Astrocyte (in vitro differentiated cells and primary cell): ENCODE measurements at regions not wholly inside any gene's neighbourhood (a gene's known extent, or its start where the extent isn't known, plus 50 kb on each side); places are given as distances from the start of the nearest gene placed in this dataset.

ENCODE experiments used
- DNase-seq: peaks from one replicate; pipeline ENCODE4 v3.0.0-alpha.2; 2010; ENCODE audit warnings: low read depth
- FAIRE-seq: peaks from 2 replicates; lab custom pipeline; 2011; peaks lifted over from hg19 to GRCh38; lab: Jason Lieb, UNC
- H2AFZ ChIP-seq: 2 replicates; pipeline ENCODE4 v1.6.0; 2012; ENCODE audit warnings: low read depth, low read length, inconsistent platforms
- H3K27ac ChIP-seq: 2 replicates; pipeline ENCODE4 v1.5.1; 2011; ENCODE audit warnings: low read depth, low read length, inconsistent platforms
- H3K27me3 ChIP-seq: 2 replicates; pipeline ENCODE4 v1.6.0; 2011; ENCODE audit warnings: low read length, inconsistent platforms; ENCODE audit not compliant: insufficient read depth
- H3K36me3 ChIP-seq: 2 replicates; pipeline ENCODE4 v1.5.1; 2011; ENCODE audit warnings: low read length, inconsistent platforms; ENCODE audit not compliant: insufficient read depth
- H3K4me1 ChIP-seq: 2 replicates; pipeline ENCODE4 v1.5.1; 2011; ENCODE audit warnings: low read length, inconsistent platforms; ENCODE audit not compliant: insufficient read depth
- H3K4me2 ChIP-seq: 2 replicates; pipeline ENCODE4 v1.6.0; 2012; ENCODE audit warnings: low read length, inconsistent platforms
- H3K4me3 ChIP-seq: 2 replicates; pipeline ENCODE4 v1.5.1; 2011; ENCODE audit warnings: low read depth, mild to moderate bottlenecking, low read length, inconsistent platforms; ENCODE audit not compliant: insufficient read depth
- H3K79me2 ChIP-seq: 2 replicates; pipeline ENCODE4 v1.6.0; 2012; ENCODE audit warnings: mild to moderate bottlenecking, low read length, inconsistent platforms; ENCODE audit not compliant: insufficient read depth
- H3K9ac ChIP-seq: 2 replicates; pipeline ENCODE4 v1.6.0; 2012; ENCODE audit warnings: mild to moderate bottlenecking, low read length, inconsistent platforms
- H3K9me3 ChIP-seq: 2 replicates; pipeline ENCODE4 v1.5.1; 2012; ENCODE audit warnings: low read depth, mild to moderate bottlenecking, low read length, inconsistent platforms; ENCODE audit not compliant: insufficient read depth
- H4K20me1 ChIP-seq: 2 replicates; pipeline ENCODE4 v1.6.0; 2012; ENCODE audit warnings: low read length, inconsistent platforms; ENCODE audit not compliant: insufficient read depth
- H3K27ac Mint-ChIP-seq: one replicate; pipeline ENCODE4 v1.8.0; 2021; ENCODE audit warnings: mild to moderate bottlenecking, mixed read lengths; ENCODE audit not compliant: unreplicated experiment
- H3K27me3 Mint-ChIP-seq: one replicate; pipeline ENCODE4 v1.8.0; 2021; ENCODE audit warnings: low read depth, mixed read lengths; ENCODE audit not compliant: unreplicated experiment
- H3K36me3 Mint-ChIP-seq: one replicate; pipeline ENCODE4 v1.8.0; 2021; ENCODE audit warnings: low read depth, mixed read lengths; ENCODE audit not compliant: unreplicated experiment
- H3K4me1 Mint-ChIP-seq: one replicate; pipeline ENCODE4 v1.8.0; 2021; ENCODE audit warnings: low read depth, mixed read lengths; ENCODE audit not compliant: unreplicated experiment
- H3K4me3 Mint-ChIP-seq: one replicate; pipeline ENCODE4 v1.8.0; 2021; ENCODE audit warnings: mild to moderate bottlenecking, moderate library complexity, mixed read lengths; ENCODE audit not compliant: unreplicated experiment
- H3K9me3 Mint-ChIP-seq: one replicate; pipeline ENCODE4 v1.8.0; 2021; ENCODE audit warnings: mild to moderate bottlenecking, mixed read lengths; ENCODE audit not compliant: unreplicated experiment
- EZH2 ChIP-seq: IDR thresholded peaks from 2 replicates; pipeline ENCODE4 v1.6.1; 2012; ENCODE audit warnings: mild to moderate bottlenecking, low read length, inconsistent platforms; ENCODE audit not compliant: insufficient read depth
- TF ChIP-seq, protein P1 (sequence below): IDR thresholded peaks from 2 replicates; pipeline ENCODE4 v1.5.1; 2011; ENCODE audit warnings: low read depth, mild to moderate bottlenecking, inconsistent platforms, low read length, moderate library complexity; ENCODE audit not compliant: insufficient read depth

DNA sequence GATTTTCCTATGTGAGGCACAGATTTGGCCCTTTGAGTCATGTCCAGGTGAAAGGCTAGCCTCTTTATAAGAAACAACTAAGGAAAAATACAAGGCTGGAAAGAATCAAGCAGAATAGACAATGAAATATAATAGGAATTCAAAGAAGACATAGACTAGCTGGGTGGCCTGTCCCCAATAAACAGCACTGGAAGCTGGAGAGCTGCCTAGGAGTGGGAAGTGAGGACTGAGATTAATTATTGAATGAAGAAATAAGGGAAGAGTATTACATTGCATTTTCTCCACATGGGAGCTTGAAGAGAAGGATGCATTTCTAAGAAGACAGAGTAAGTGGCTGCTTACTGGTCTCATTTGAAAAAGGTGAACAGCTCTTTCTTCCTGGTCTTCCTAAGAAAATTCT is 100.0 kb downstream of the CCDC34 start:
- Histone ChIP-seq H3K27ac (no peak overlapping the region), H3K4me2 (no peak overlapping the region), H3K4me1 (no peaks in the 10 kb centered on the region), H3K79me2 (no peaks in the 10 kb centered on the region), H2AFZ (no peak overlapping the region), H3K36me3 (no peaks in the 10 kb centered on the region), H3K9me3 (no peaks in the 10 kb centered on the region), H3K4me3 (no peak overlapping the region), H3K27me3 (no peaks in the 10 kb centered on the region), H3K9ac (no peak overlapping the region), H4K20me1 (no peaks in the 10 kb centered on the region)
- DNase-seq (no peak), FAIRE-seq (no peak)
- no peaks in the 10 kb centered on the region for H3K4me1 Mint-ChIP-seq
- no peak overlapping the region for H3K4me3 Mint-ChIP-seq
- no peak overlapping the region for H3K27ac Mint-ChIP-seq
- H3K9me3 Mint-ChIP-seq, result peaks cover 6% of the 10 kb centered on the region
- H3K36me3 Mint-ChIP-seq, result no peaks in the 10 kb centered on the region
- H3K27me3 Mint-ChIP-seq, result peaks cover 4% of the 10 kb centered on the region
- TF ChIP-seq EZH2, result no peak
- TF ChIP-seq, protein P1, sequence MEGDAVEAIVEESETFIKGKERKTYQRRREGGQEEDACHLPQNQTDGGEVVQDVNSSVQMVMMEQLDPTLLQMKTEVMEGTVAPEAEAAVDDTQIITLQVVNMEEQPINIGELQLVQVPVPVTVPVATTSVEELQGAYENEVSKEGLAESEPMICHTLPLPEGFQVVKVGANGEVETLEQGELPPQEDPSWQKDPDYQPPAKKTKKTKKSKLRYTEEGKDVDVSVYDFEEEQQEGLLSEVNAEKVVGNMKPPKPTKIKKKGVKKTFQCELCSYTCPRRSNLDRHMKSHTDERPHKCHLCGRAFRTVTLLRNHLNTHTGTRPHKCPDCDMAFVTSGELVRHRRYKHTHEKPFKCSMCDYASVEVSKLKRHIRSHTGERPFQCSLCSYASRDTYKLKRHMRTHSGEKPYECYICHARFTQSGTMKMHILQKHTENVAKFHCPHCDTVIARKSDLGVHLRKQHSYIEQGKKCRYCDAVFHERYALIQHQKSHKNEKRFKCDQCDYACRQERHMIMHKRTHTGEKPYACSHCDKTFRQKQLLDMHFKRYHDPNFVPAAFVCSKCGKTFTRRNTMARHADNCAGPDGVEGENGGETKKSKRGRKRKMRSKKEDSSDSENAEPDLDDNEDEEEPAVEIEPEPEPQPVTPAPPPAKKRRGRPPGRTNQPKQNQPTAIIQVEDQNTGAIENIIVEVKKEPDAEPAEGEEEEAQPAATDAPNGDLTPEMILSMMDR, result no peak

DNA sequence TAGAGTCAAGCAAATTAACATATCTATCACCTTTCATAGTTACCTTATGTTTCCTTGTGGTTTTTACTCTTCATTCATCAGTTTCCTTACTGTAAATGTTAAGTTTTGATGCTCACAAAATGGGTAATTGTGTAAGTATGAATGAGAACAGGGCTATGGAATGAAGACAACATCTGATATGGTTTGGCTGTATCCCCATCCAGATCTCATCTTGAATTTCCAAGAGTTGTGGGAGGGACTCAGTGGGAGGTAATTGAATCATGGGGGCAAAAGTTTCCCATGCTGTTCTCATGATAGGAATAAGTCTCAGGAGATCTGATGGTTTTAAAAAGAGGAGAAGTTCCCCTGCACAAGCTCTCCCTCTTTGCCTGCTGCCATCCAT is 107.6 kb downstream of the CCDC34 start:
- no peaks in the 10 kb centered on the region for H3K27me3 Mint-ChIP-seq
- no peak overlapping the region for H2AFZ ChIP-seq
- no peaks in the 10 kb centered on the region for H3K27me3 ChIP-seq
- H3K79me2 ChIP-seq, result no peaks in the 10 kb centered on the region
- peak overlapping the region; percentile 89 for H3K27ac ChIP-seq
- peaks cover 16% of the 10 kb centered on the region for H3K4me1 Mint-ChIP-seq
- H3K9ac ChIP-seq, result peak overlapping the region; percentile 74
- TF ChIP-seq EZH2, result no peak
- TF ChIP-seq, protein P1, result no peak
- H3K4me3 ChIP-seq, result no peak overlapping the region
- H3K4me2 ChIP-seq, result no peak overlapping the region
- H4K20me1 ChIP-seq, result no peaks in the 10 kb centered on the region
- peak overlapping the region; percentile 97 for H3K27ac Mint-ChIP-seq
- peak; percentile 98 for DNase-seq
- H3K9me3 Mint-ChIP-seq, result peaks cover 9% of the 10 kb centered on the region
- H3K4me1 ChIP-seq, result peaks cover 11% of the 10 kb centered on the region
- H3K4me3 Mint-ChIP-seq, result no peak overlapping the region
- FAIRE-seq, result peak; percentile 78
- H3K36me3 ChIP-seq, result no peaks in the 10 kb centered on the region
- H3K36me3 Mint-ChIP-seq, result no peaks in the 10 kb centered on the region
- no peaks in the 10 kb centered on the region for H3K9me3 ChIP-seq

DNA sequence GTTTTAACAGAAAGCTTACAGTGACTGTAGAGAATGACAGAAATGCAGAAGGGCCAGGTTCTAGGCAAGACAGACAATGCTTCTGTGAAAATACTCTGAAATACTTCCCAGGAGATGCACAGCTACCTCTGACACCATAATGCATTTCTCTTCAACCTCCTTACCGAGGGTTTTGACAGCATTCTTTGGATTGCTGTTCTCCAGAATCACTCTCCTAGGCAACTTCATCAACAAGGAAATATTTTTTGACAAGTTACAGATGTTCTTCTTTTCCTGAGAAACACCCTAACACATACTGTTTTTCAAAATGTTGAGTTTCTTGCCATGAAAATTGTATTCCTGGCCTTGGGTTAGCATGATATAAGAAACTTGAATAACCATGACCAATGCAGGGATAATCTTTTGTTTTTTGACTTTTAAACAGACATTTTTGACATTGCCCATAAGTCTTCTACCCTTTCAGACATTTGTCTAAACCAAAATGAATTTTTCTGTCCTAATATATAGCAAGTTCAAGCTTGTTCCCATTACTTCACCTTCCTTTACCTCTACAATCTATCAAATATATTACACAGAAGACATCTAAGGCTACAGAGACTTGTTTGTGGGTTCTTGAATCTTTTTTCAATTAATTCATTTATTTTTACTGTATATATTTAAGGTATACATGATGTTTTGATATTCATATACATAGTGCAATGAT is 108.1 kb downstream of the CCDC34 start:
- no peaks in the 10 kb centered on the region for H3K36me3 Mint-ChIP-seq
- no peak for TF ChIP-seq EZH2
- TF ChIP-seq, protein P1, result no peak
- no peaks in the 10 kb centered on the region for H3K9me3 ChIP-seq
- H3K4me2 ChIP-seq, result peak overlapping the region; percentile 7
- H3K27ac ChIP-seq, result peak overlapping the region; percentile 89
- H3K36me3 ChIP-seq, result no peaks in the 10 kb centered on the region
- peaks cover 11% of the 10 kb centered on the region for H3K4me1 ChIP-seq
- H3K27ac Mint-ChIP-seq, result peak overlapping the region; percentile 97
- H3K79me2 ChIP-seq, result no peaks in the 10 kb centered on the region
- no peaks in the 10 kb centered on the region for H3K27me3 ChIP-seq
- H4K20me1 ChIP-seq, result no peaks in the 10 kb centered on the region
- H3K4me3 ChIP-seq, result no peak overlapping the region
- FAIRE-seq, result peak; percentile 34
- no peak overlapping the region for H2AFZ ChIP-seq
- H3K4me3 Mint-ChIP-seq, result no peak overlapping the region
- H3K27me3 Mint-ChIP-seq, result no peaks in the 10 kb centered on the region
- peaks cover 9% of the 10 kb centered on the region for H3K9me3 Mint-ChIP-seq
- DNase-seq, result peak; percentile 94
- H3K9ac ChIP-seq, result peak overlapping the region; percentile 74
- peaks cover 16% of the 10 kb centered on the region for H3K4me1 Mint-ChIP-seq
